Liver (tissue), 3 donors: ENCODE measurements at regions not wholly inside any gene's neighbourhood (a gene's known extent, or its start where the extent isn't known, plus 50 kb on each side); places are given as distances from the start of the nearest gene placed in this dataset.

Experiments used
- EGR1 ChIP-seq, 2 donors: IDR thresholded peaks; 2 replicates each; pipeline ENCODE4 v1.6.1; 2016 to 2018; ENCODE audit warnings: antibody characterized with exemption in 2 of 2, low read depth in 2 of 2
- FOXA2 ChIP-seq: IDR thresholded peaks from 2 replicates; pipeline ENCODE4 v1.6.1; 2016; ENCODE audit warnings: antibody characterized with exemption
- GABPA ChIP-seq, 2 donors: IDR thresholded peaks in 1 of 2; conservative IDR thresholded peaks in 1 of 2; 2 replicates each; pipeline ENCODE4 v1.6.1; 2016; ENCODE audit warnings: antibody characterized with exemption in 2 of 2, mild to moderate bottlenecking in 1 of 2, moderate library complexity in 1 of 2
- HNF4A ChIP-seq, 2 donors: conservative IDR thresholded peaks; 2 replicates each; pipeline ENCODE4 v1.6.1; 2016; ENCODE audit warnings: antibody characterized with exemption in 2 of 2, mild to moderate bottlenecking in 2 of 2
- JUND ChIP-seq, 2 donors: IDR thresholded peaks; 2 replicates each; pipeline ENCODE4 v1.6.1; 2016; ENCODE audit warnings: antibody characterized with exemption in 2 of 2
- RAD21 ChIP-seq, 2 donors: IDR thresholded peaks; 2 replicates each; pipeline ENCODE4 v1.6.1; 2016; ENCODE audit warnings: antibody characterized with exemption in 2 of 2, mild to moderate bottlenecking in 2 of 2
- RXRA ChIP-seq, 2 donors: IDR thresholded peaks; 2 replicates each; pipeline ENCODE4 v1.6.1; 2017 to 2018; ENCODE audit warnings: antibody characterized with exemption in 2 of 2, mild to moderate bottlenecking in 1 of 2
- SP1 ChIP-seq: IDR thresholded peaks from 2 replicates; pipeline ENCODE4 v1.6.1; 2018; ENCODE audit warnings: antibody characterized with exemption, mild to moderate bottlenecking
- YY1 ChIP-seq: IDR thresholded peaks from 2 replicates; pipeline ENCODE4 v1.6.1; 2016; ENCODE audit warnings: antibody characterized with exemption, mild to moderate bottlenecking
- TF ChIP-seq, protein P1 (sequence below): IDR thresholded peaks from 2 replicates; pipeline ENCODE4 v1.6.1; 2016; ENCODE audit warnings: antibody characterized with exemption, mild to moderate bottlenecking
- TF ChIP-seq, protein P2 (sequence below): IDR thresholded peaks from 2 replicates; pipeline ENCODE4 v1.6.1; 2016; ENCODE audit warnings: antibody characterized with exemption
- TF ChIP-seq, protein P3 (sequence below): fragments of 150-350 bp; IDR thresholded peaks from 2 replicates; pipeline ENCODE4 v1.5.1; 2017; ENCODE audit warnings: improper control_type of control experiment, low read depth, low read length; ENCODE audit not compliant: missing input control
- TF ChIP-seq, protein P4 (sequence below): IDR thresholded peaks from 2 replicates; pipeline ENCODE4 v1.6.1; 2016; ENCODE audit warnings: antibody characterized with exemption
- donor health status: healthy.
- donor health status: healthy.

DNA sequence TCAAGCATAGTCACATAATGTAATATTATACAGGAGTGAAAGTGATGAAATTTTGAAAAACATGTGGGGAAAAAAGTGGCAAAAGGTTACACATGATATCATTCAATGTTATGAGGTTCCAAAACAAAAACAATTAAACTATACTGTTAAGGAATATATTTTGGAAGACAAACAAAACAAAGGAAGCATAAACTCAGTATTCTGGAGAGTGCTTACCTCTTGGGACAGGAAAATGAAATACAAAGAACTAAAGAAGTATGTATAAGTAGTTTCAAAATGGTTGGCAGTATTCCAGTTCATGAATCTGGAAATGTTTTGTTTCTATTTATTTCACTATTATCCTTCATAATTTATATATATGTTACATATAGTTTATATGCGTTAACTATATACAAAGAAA lies 213.5 kb downstream of the MOXD1 start:
- TF ChIP-seq, protein P1, sequence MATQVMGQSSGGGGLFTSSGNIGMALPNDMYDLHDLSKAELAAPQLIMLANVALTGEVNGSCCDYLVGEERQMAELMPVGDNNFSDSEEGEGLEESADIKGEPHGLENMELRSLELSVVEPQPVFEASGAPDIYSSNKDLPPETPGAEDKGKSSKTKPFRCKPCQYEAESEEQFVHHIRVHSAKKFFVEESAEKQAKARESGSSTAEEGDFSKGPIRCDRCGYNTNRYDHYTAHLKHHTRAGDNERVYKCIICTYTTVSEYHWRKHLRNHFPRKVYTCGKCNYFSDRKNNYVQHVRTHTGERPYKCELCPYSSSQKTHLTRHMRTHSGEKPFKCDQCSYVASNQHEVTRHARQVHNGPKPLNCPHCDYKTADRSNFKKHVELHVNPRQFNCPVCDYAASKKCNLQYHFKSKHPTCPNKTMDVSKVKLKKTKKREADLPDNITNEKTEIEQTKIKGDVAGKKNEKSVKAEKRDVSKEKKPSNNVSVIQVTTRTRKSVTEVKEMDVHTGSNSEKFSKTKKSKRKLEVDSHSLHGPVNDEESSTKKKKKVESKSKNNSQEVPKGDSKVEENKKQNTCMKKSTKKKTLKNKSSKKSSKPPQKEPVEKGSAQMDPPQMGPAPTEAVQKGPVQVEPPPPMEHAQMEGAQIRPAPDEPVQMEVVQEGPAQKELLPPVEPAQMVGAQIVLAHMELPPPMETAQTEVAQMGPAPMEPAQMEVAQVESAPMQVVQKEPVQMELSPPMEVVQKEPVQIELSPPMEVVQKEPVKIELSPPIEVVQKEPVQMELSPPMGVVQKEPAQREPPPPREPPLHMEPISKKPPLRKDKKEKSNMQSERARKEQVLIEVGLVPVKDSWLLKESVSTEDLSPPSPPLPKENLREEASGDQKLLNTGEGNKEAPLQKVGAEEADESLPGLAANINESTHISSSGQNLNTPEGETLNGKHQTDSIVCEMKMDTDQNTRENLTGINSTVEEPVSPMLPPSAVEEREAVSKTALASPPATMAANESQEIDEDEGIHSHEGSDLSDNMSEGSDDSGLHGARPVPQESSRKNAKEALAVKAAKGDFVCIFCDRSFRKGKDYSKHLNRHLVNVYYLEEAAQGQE = no peak
- TF ChIP-seq RXRA (IDR thresholded peaks at IDR 0.05) (no peak), GABPA (IDR thresholded peaks at IDR 0.05 in 1 of 2, conservative IDR thresholded peaks at IDR 0.05 in 1 of 2) (no peak), YY1 (no peak), EGR1 (IDR thresholded peaks at IDR 0.05; ENCODE audit: low read depth in 2 of 2) (no peak), FOXA2 (no peak), JUND (IDR thresholded peaks at IDR 0.05) (no peak), SP1 (no peak), RAD21 (IDR thresholded peaks at IDR 0.05) (no peak), HNF4A (conservative IDR thresholded peaks at IDR 0.05) (no peak)
- TF ChIP-seq, protein P2, sequence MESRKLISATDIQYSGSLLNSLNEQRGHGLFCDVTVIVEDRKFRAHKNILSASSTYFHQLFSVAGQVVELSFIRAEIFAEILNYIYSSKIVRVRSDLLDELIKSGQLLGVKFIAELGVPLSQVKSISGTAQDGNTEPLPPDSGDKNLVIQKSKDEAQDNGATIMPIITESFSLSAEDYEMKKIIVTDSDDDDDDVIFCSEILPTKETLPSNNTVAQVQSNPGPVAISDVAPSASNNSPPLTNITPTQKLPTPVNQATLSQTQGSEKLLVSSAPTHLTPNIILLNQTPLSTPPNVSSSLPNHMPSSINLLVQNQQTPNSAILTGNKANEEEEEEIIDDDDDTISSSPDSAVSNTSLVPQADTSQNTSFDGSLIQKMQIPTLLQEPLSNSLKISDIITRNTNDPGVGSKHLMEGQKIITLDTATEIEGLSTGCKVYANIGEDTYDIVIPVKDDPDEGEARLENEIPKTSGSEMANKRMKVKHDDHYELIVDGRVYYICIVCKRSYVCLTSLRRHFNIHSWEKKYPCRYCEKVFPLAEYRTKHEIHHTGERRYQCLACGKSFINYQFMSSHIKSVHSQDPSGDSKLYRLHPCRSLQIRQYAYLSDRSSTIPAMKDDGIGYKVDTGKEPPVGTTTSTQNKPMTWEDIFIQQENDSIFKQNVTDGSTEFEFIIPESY = no peak
- TF ChIP-seq, protein P3, sequence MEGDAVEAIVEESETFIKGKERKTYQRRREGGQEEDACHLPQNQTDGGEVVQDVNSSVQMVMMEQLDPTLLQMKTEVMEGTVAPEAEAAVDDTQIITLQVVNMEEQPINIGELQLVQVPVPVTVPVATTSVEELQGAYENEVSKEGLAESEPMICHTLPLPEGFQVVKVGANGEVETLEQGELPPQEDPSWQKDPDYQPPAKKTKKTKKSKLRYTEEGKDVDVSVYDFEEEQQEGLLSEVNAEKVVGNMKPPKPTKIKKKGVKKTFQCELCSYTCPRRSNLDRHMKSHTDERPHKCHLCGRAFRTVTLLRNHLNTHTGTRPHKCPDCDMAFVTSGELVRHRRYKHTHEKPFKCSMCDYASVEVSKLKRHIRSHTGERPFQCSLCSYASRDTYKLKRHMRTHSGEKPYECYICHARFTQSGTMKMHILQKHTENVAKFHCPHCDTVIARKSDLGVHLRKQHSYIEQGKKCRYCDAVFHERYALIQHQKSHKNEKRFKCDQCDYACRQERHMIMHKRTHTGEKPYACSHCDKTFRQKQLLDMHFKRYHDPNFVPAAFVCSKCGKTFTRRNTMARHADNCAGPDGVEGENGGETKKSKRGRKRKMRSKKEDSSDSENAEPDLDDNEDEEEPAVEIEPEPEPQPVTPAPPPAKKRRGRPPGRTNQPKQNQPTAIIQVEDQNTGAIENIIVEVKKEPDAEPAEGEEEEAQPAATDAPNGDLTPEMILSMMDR = no peak
- TF ChIP-seq, protein P4, sequence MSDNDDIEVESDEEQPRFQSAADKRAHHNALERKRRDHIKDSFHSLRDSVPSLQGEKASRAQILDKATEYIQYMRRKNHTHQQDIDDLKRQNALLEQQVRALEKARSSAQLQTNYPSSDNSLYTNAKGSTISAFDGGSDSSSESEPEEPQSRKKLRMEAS = no peak
